ENCODE measurements at regions not wholly inside any gene's neighbourhood (a gene's known extent, or its start where the extent isn't known, plus 50 kb on each side); places are given as distances from the start of the nearest gene placed in this dataset.

- TF ChIP-seq CTCF (IDR thresholded peaks at IDR 0.05) (no peak), POLR2AphosphoS5 (IDR thresholded peaks at IDR 0.05; ENCODE audit: low read depth, low read length) (no peak), SIN3A (IDR thresholded peaks at IDR 0.05; ENCODE audit: borderline replicate concordance, insufficient read depth, low read depth, low read length) (no peak)
Measured at GRCh38 chr3:43192028-43192427, 86.1 kb upstream of the POMGNT2 start.
